Effector memory CD4-positive, alpha-beta T cell (primary cell): ENCODE measurements at regions not wholly inside any gene's neighbourhood (a gene's known extent, or its start where the extent isn't known, plus 50 kb on each side); places are given as distances from the start of the nearest gene placed in this dataset.

ENCODE experiments used
- DNase-seq, 3 donors: peaks; one replicate each; pipeline ENCODE4 v3.0.0-alpha.2; 2020
- H3K27ac ChIP-seq: 2 replicates; pipeline ENCODE4 v1.7.0; 2013; ENCODE audit warnings: mild to moderate bottlenecking, low read length, moderate library complexity; ENCODE audit not compliant: insufficient read depth, poor library complexity, severe bottlenecking
- H3K27me3 ChIP-seq: replicated peaks from 2 replicates; pipeline ENCODE4 v1.7.0; 2013; ENCODE audit warnings: mild to moderate bottlenecking, low read length; ENCODE audit not compliant: insufficient read depth, control insufficient read depth, poor library complexity, severe bottlenecking
- H3K36me3 ChIP-seq: 2 replicates; pipeline ENCODE4 v1.7.0; 2013; ENCODE audit warnings: mild to moderate bottlenecking, low read length, moderate library complexity; ENCODE audit not compliant: control insufficient read depth, insufficient read depth
- H3K4me1 ChIP-seq: 2 replicates; pipeline ENCODE4 v1.7.0; 2013; ENCODE audit warnings: low read length, mild to moderate bottlenecking; ENCODE audit not compliant: control insufficient read depth, insufficient read depth, poor library complexity, severe bottlenecking
- H3K4me3 ChIP-seq: 2 replicates; pipeline ENCODE4 v1.7.0; 2013; ENCODE audit warnings: low read length, low read depth, mild to moderate bottlenecking; ENCODE audit not compliant: insufficient read depth, poor library complexity, severe bottlenecking
- H3K9me3 ChIP-seq: 2 replicates; pipeline ENCODE4 v1.7.0; 2013; ENCODE audit warnings: mild to moderate bottlenecking, low read length, moderate library complexity; ENCODE audit not compliant: control insufficient read depth

DNA sequence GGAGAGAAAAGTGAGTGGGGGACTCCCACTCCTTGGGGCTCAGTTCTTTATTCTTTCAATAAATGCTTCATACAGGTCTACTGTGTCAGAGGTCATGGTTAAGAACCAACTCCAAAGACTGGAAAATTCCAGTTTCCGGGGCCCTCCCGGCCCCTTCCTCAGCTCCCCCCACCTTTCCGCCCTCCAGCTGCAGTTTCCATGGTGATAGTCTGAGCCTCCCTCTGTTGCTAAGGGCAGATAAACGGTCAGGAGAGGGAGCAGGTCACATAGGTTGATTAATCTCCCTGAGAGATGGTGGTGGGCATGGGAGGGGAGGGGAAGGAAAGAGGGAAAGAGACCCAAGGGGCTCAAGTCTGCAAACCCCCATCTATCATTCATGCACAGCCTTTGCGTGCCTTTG lies 131.5 kb upstream of the USP29 start:
- H3K27ac ChIP-seq = no peak overlapping the region
- no peak overlapping the region for H3K4me3 ChIP-seq
- H3K36me3 ChIP-seq = no peaks in the 10 kb centered on the region
- H3K27me3 ChIP-seq = no peaks in the 10 kb centered on the region
- H3K4me1 ChIP-seq = no peaks in the 10 kb centered on the region
- DNase-seq = no peak
- H3K9me3 ChIP-seq = no peaks in the 10 kb centered on the region

DNA sequence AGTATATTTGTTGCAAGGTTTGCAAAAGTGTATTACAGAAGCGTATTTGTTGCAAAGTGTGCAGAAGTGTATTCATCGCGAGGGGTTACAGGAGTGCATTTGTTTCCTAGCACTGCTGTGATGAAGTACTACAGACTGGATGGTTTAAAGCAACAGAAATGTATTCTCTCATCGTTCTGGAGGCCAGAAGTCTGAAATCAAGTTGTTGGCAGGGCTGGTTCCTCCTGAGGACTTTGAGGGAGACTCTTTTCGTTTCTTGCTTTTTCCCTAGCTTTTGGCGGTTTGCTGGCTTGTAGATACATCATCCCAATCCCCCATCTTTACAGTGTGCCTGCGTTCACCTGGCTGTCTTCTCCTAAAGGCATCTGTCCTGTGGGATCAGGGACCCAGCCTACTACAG lies 127.9 kb upstream of the USP29 start:
- H3K27ac ChIP-seq = no peak overlapping the region
- no peaks in the 10 kb centered on the region for H3K36me3 ChIP-seq
- H3K27me3 ChIP-seq = no peaks in the 10 kb centered on the region
- no peak overlapping the region for H3K4me3 ChIP-seq
- no peak for DNase-seq
- H3K9me3 ChIP-seq = no peaks in the 10 kb centered on the region
- no peaks in the 10 kb centered on the region for H3K4me1 ChIP-seq

DNA sequence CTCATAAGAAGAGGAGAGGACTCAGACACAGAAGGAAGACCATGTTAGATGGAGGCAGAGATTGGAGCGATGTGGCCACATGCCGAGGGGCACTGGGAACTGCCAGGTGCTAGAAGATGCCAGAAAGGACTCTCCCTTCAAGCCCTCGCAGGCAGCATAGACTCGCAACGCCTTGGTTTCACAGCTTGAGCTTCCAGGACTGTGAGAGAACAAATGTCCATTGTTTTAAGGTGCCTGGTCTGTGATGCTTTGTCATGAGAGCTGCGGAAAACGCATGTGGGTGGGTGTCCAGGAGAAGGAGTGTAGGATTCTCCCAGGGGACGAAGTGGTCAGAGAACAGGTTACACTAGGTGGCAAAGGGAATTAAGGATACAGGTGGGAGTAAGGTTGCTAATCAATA lies 125.9 kb upstream of the USP29 start:
- H3K9me3 ChIP-seq = no peaks in the 10 kb centered on the region
- H3K27ac ChIP-seq = no peak overlapping the region
- no peaks in the 10 kb centered on the region for H3K36me3 ChIP-seq
- DNase-seq = no peak
- H3K4me1 ChIP-seq = no peaks in the 10 kb centered on the region
- no peaks in the 10 kb centered on the region for H3K27me3 ChIP-seq
- no peak overlapping the region for H3K4me3 ChIP-seq

DNA sequence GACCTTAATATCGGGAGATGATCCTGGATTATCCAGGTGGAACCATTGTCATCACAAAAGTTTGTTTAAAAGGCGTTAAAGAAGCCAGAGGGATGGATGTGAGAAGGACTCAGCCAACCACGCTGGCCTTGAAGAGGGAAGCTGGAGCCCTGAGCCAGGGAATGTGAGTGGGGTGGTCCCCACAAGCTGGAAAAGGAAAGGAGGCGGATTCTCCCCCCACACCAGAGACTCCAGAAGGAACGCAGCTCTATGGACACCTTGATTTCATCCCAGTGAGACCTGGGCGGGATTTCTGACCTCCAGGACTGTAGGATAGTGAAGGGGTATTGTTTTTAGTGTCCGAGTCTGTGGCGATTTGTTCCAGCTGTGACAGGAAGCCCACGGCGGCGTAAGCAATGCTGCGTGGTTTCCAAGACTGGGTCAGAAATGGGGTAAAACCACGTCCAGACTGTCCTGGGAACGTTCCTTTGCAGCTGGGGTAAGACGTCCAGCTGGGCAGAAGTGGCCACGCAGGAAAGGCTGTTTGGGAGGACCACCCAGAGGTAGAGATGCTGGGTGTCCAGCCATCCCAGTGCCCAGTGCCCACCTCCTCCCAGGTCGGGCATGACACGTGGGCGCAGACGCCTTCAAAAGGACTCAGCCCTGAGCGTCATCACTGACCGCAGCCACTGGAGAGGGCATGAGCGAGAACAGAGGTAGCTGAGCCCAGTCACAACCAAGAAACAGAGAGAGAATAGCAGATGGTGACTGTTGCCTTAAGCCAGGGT lies 125.4 kb upstream of the USP29 start:
- H3K27me3 ChIP-seq = no peaks in the 10 kb centered on the region
- H3K4me3 ChIP-seq = no peak overlapping the region
- H3K9me3 ChIP-seq = no peaks in the 10 kb centered on the region
- no peak for DNase-seq
- no peaks in the 10 kb centered on the region for H3K4me1 ChIP-seq
- no peaks in the 10 kb centered on the region for H3K36me3 ChIP-seq
- no peak overlapping the region for H3K27ac ChIP-seq

DNA sequence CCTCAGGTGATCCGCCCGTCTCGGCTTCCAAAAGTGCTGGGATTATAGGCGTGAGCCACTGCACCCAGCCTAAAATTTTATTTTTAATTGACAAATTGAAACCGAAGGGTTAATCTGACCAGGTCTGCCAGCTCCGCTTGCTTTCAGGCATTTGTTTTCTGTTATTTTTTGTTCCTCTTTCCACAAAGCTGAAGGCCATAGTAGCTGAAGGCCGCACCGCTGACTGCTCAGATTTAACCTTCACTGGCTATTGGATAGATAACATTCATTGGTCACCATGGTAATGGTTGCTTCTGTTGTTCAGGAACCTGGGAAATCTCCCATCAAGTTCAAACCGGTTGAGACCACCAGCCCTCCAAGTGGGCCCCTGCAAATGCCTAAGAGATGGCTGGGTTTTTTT lies 124.5 kb upstream of the USP29 start:
- H3K9me3 ChIP-seq = no peaks in the 10 kb centered on the region
- no peaks in the 10 kb centered on the region for H3K27me3 ChIP-seq

DNA sequence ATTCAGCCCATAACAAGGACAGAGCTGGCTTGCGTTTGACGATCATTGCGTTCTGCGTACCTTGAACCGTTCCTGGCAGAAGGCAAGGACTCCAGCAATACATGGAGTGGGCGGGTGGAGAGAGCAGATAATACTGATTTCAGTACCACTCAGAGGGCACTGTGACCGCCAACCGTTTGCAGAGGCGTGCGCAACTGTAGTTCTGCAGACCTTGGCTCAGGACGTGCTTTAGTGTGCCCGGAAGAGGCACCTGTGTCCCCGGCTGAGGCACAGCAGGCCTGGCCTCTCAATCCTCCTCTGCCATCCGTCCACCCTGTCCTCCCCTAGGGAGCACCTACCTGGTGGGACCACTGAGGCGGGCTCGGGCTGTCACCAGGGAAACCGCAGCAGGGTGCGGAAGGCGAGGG lies 117.6 kb upstream of the USP29 start:
- H3K36me3 ChIP-seq = no peaks in the 10 kb centered on the region
- no peak overlapping the region for H3K4me3 ChIP-seq
- H3K9me3 ChIP-seq = no peaks in the 10 kb centered on the region
- H3K4me1 ChIP-seq = no peaks in the 10 kb centered on the region
- DNase-seq = no peak
- H3K27me3 ChIP-seq = no peaks in the 10 kb centered on the region
- H3K27ac ChIP-seq = no peak overlapping the region

More for the DNA sequence above, 124.5 kb upstream of the USP29 start:
- H3K27ac ChIP-seq = no peak overlapping the region
- no peaks in the 10 kb centered on the region for H3K36me3 ChIP-seq
- no peak for DNase-seq
- no peaks in the 10 kb centered on the region for H3K4me1 ChIP-seq
- H3K4me3 ChIP-seq = no peak overlapping the region

DNA sequence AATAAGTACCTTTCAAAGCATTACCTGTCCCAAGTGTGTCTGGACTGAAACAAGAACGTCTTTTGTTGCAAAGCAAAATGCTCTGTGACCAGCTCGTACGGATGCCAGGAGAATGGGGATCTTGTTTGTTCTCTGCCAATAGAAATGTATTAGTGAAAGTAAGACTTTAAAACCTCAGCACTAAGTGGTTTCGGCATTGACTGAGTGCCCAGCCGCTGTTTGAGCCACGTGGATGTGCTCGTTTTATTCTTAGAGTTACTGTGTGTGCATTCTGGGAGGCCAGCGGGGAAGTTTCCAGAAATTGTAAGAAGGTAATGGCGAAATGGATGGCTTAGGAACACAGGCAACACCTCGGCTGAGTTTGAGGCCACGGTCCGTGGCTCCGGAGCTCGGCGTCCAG lies 117.1 kb upstream of the USP29 start:
- Histone ChIP-seq H3K27ac (no peak overlapping the region), H3K4me1 (no peaks in the 10 kb centered on the region), H3K4me3 (no peak overlapping the region), H3K27me3 (no peaks in the 10 kb centered on the region), H3K36me3 (no peaks in the 10 kb centered on the region), H3K9me3 (no peaks in the 10 kb centered on the region)
- no peak for DNase-seq

DNA sequence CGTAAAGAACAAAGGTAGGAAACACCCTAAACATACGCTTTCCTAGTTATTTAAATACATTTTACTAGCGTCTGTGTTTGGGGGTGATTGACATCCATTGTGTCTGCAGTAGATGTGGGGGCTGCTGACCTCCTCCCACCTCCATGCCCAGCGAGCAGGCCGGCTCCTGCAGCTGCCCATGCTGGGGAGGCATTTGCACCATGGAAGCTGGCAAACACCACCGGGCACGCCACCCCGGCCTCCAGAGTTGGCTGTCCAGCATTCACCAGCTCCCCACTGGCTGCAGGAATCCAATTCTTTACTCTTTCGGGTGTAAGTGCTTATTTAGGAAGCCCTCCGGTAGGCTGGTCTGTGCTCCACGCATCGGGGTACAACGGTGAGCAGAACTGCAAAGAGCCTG lies 115.4 kb upstream of the USP29 start:
- Histone ChIP-seq H3K27ac (no peak overlapping the region), H3K4me3 (no peak overlapping the region), H3K9me3 (no peaks in the 10 kb centered on the region), H3K36me3 (no peaks in the 10 kb centered on the region), H3K4me1 (no peaks in the 10 kb centered on the region), H3K27me3 (no peaks in the 10 kb centered on the region)
- DNase-seq = no peak

DNA sequence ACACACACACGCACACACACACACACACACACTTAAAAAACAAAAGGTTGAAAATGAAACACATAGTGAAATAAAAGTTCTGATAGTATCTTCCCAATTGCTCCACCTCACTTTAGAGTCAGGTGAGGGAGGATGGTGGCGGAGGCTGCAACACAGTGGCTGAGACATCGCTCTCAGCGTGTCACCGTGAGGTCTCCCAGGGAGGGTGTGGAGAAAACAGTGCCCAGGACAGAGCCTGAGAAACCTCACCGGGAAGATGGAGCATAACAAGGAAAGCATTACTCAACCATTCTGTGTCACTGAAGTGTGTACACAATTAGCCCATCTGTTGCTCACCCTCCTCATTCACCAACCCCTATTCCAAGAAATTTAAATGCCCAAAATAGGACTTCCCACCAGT lies 111.4 kb upstream of the USP29 start:
- no peak for DNase-seq
- Histone ChIP-seq H3K27me3 (no peaks in the 10 kb centered on the region), H3K4me1 (no peaks in the 10 kb centered on the region), H3K27ac (no peak overlapping the region), H3K36me3 (no peaks in the 10 kb centered on the region), H3K4me3 (no peak overlapping the region), H3K9me3 (no peaks in the 10 kb centered on the region)

DNA sequence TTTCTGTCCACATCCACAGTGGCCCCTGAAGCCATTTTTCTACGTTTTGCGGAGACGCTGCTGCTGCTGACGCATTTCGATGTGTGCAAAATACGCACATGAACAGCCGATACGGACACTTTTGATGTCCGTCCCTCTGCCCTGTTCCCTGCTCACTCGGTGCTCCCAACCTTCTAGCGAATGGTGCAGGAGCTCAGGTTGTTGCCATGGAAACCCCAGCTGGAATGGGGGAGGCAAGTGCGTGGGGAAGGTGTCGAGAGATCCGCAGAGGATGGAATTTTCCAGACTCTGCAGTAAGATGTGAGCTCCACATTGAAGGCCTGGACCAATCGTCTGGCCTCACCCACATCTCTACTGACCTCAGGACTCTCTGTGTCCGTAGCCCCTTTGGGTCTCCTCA lies 109.2 kb upstream of the USP29 start:
- Histone ChIP-seq H3K9me3 (no peaks in the 10 kb centered on the region), H3K36me3 (no peaks in the 10 kb centered on the region), H3K27me3 (no peaks in the 10 kb centered on the region)

More for the DNA sequence above, 109.2 kb upstream of the USP29 start:
- H3K4me3 ChIP-seq = no peak overlapping the region
- no peak for DNase-seq
- H3K4me1 ChIP-seq = no peaks in the 10 kb centered on the region
- no peak overlapping the region for H3K27ac ChIP-seq
